GM10248 (cell line): ENCODE measurements at regions not wholly inside any gene's neighbourhood (a gene's known extent, or its start where the extent isn't known, plus 50 kb on each side); places are given as distances from the start of the nearest gene placed in this dataset.
"Not testable (repeated sequence)": the region's sequence is repeated elsewhere in the genome, so short reads cannot be mapped to it uniquely, and the experiment has no call there.

Experiments
- CTCF ChIA-PET: fragments of 300-600 bp; sonication (Branson Sonifier 250); formaldehyde crosslinking; extraction: SDS; loops from one replicate; lab custom pipeline; 2021; ENCODE audit warnings: antibody characterized with exemption; lab: Yijun Ruan, JAX
- POLR2A ChIA-PET: fragments of 350-650 bp; sonication (Branson Sonifier 250); formaldehyde crosslinking; extraction: SDS; loops from one replicate; lab custom pipeline; 2020; ENCODE audit warnings: antibody characterized with exemption; lab: Yijun Ruan, JAX
- DNase-seq: peaks from one replicate; pipeline ENCODE4 v3.0.0; 2012; ENCODE audit errors: extremely low spot score
- CTCF ChIP-seq: IDR thresholded peaks from 2 replicates; pipeline ENCODE4 v1.5.1; 2012; ENCODE audit warnings: mild to moderate bottlenecking, low read depth; ENCODE audit errors: extremely low read depth, missing control alignments, control extremely low read depth

GRCh38 chr4:149202117-149202516 lies 613.5 kb downstream of the IQCM start:
- POLR2A ChIA-PET: no interaction called here

GRCh38 chr4:149199594-149199993 lies 616.0 kb downstream of the IQCM start:
- CTCF ChIA-PET: no interaction called here
- POLR2A ChIA-PET: no interaction called here
- no peak for TF ChIP-seq CTCF
- DNase-seq: no peak

More at GRCh38 chr4:149202117-149202516, 613.5 kb downstream of the IQCM start:
- TF ChIP-seq CTCF: no peak
- no peak for DNase-seq
- CTCF ChIA-PET: no interaction called here

GRCh38 chr4:149194061-149194460 lies 621.6 kb downstream of the IQCM start:
- ChIA-PET POLR2A (no interaction called here), CTCF (no interaction called here)
- DNase-seq: no peak
- no peak for TF ChIP-seq CTCF

- POLR2A ChIA-PET: no interaction called here
- CTCF ChIA-PET: no interaction called here
- TF ChIP-seq CTCF: no peak
- DNase-seq: no peak
Observed at GRCh38 chr4:149187726-149188125, 627.9 kb downstream of the IQCM start.

GRCh38 chr4:149183638-149184037 lies 632.0 kb downstream of the IQCM start:
- no peak for DNase-seq
- CTCF ChIA-PET: interaction anchor here (1.3 kb wide), 1 partner anchor 23 kb away, joined by 3 read pairs; no protein-coding TSS in a partner anchor
- no peak for TF ChIP-seq CTCF
- POLR2A ChIA-PET: no interaction called here

- POLR2A ChIA-PET, DNase-seq, CTCF ChIA-PET: not testable (repeated sequence)
Observed at GRCh38 chr4:149181459-149181858, 634.2 kb downstream of the IQCM start.

GRCh38 chr4:149176039-149176438 lies 639.6 kb downstream of the IQCM start:
- TF ChIP-seq CTCF: no peak
- DNase-seq: no peak
- POLR2A ChIA-PET: no interaction called here
- CTCF ChIA-PET: no interaction called here
